OCI-LY7 (cell line): ENCODE measurements at regions not wholly inside any gene's neighbourhood (a gene's known extent, or its start where the extent isn't known, plus 50 kb on each side); places are given as distances from the start of the nearest gene placed in this dataset.

Experiments used
- BruUV-seq: library from RNA; stranded (reverse); fragments of 400-500 nt; replicated peaks from 2 replicates; lab custom pipeline; 2021; lab: Mats Ljungman, UMichigan
- CTCF ChIA-PET: fragments of 300-600 bp; sonication (Branson Sonifier 250); formaldehyde crosslinking; loops from one replicate; lab custom pipeline; 2022; ENCODE audit warnings: antibody characterized with exemption; ENCODE audit not compliant: unreplicated experiment; lab: Charles Lee
- POLR2A ChIA-PET: fragments of 300-600 bp; sonication (Branson Sonifier 250); formaldehyde crosslinking; loops from one replicate; lab custom pipeline; 2022; ENCODE audit warnings: antibody characterized with exemption; lab: Charles Lee
- DNase-seq: peaks from one replicate; pipeline ENCODE4 v3.0.0-alpha.2; 2015; ENCODE audit warnings: low spot score
- H2AFZ ChIP-seq: fragments of 200-600 bp; sonication (generic), shearing (Covaris generic); 2 replicates; pipeline ENCODE4 v1.6.1; 2014; ENCODE audit warnings: mild to moderate bottlenecking, antibody characterized with exemption, low read length, moderate library complexity
- H3K27ac ChIP-seq: fragments of 200-600 bp; sonication (generic); 2 replicates; pipeline ENCODE4 v1.5.1; 2014; ENCODE audit warnings: mixed run types, low read depth, mild to moderate bottlenecking, moderate library complexity, low read length, inconsistent platforms; ENCODE audit not compliant: poor library complexity, severe bottlenecking
- H3K36me3 ChIP-seq: fragments of 200-600 bp; sonication (generic); 2 replicates; pipeline ENCODE4 v1.6.1; 2014; ENCODE audit warnings: mild to moderate bottlenecking, antibody characterized with exemption, low read length, moderate library complexity, mixed read lengths; ENCODE audit not compliant: insufficient read depth
- H3K4me1 ChIP-seq: fragments of 200-600 bp; sonication (generic); 2 replicates; pipeline ENCODE4 v1.5.1; 2014; ENCODE audit warnings: mild to moderate bottlenecking, low read length; ENCODE audit not compliant: insufficient read depth, poor library complexity, severe bottlenecking
- H3K4me2 ChIP-seq: fragments of 200-600 bp; sonication (generic); 2 replicates; pipeline ENCODE4 v1.6.1; 2014; ENCODE audit warnings: mild to moderate bottlenecking, low read length
- H3K4me3 ChIP-seq: fragments of 200-600 bp; sonication (generic); 2 replicates; pipeline ENCODE4 v1.5.1; 2014; ENCODE audit warnings: mild to moderate bottlenecking, low read depth, low read length; ENCODE audit not compliant: poor library complexity, severe bottlenecking
- H3K79me2 ChIP-seq: fragments of 200-600 bp; sonication (generic); 2 replicates; pipeline ENCODE4 v1.6.1; 2016; ENCODE audit warnings: low read depth, mild to moderate bottlenecking, low read length, moderate library complexity, mixed read lengths; ENCODE audit not compliant: insufficient read depth
- H3K9me2 ChIP-seq: fragments of 200-600 bp; sonication (generic); 2 replicates; pipeline ENCODE4 v1.6.1; 2016; ENCODE audit warnings: mild to moderate bottlenecking, low read length, mixed read lengths; ENCODE audit not compliant: insufficient read depth
- H3K9me3 ChIP-seq: fragments of 200-600 bp; sonication (generic); 2 replicates; pipeline ENCODE4 v1.6.1; 2014; ENCODE audit warnings: mild to moderate bottlenecking, mixed run types, low read length, mixed read lengths
- H4K20me1 ChIP-seq: fragments of 200-600 bp; sonication (generic); 2 replicates; pipeline ENCODE4 v1.6.1; 2014; ENCODE audit warnings: mild to moderate bottlenecking, antibody characterized with exemption, low read length, moderate library complexity, mixed read lengths; ENCODE audit not compliant: insufficient read depth
- EZH2phosphoT487 ChIP-seq: fragments of 200-600 bp; sonication (generic); IDR thresholded peaks from 2 replicates; pipeline ENCODE4 v1.6.1; 2018; ENCODE audit warnings: low read depth, borderline replicate concordance, mild to moderate bottlenecking, mixed run types, antibody characterized with exemption, low read length, moderate library complexity, mixed read lengths
- intact Hi-C: fragments of 100-400 bp; cut with micrococcal nuclease; formaldehyde crosslinking; loops from one replicate; pipeline ENCODE4 v1.10.0; 2022; ENCODE audit not compliant: unreplicated experiment
- TF ChIP-seq, protein P1 (sequence below): fragments of 200-600 bp; sonication (generic); conservative IDR thresholded peaks from 2 replicates; pipeline ENCODE4 v1.5.1; 2014; ENCODE audit warnings: mild to moderate bottlenecking, antibody characterized with exemption, low read length, moderate library complexity, mixed read lengths

DNA sequence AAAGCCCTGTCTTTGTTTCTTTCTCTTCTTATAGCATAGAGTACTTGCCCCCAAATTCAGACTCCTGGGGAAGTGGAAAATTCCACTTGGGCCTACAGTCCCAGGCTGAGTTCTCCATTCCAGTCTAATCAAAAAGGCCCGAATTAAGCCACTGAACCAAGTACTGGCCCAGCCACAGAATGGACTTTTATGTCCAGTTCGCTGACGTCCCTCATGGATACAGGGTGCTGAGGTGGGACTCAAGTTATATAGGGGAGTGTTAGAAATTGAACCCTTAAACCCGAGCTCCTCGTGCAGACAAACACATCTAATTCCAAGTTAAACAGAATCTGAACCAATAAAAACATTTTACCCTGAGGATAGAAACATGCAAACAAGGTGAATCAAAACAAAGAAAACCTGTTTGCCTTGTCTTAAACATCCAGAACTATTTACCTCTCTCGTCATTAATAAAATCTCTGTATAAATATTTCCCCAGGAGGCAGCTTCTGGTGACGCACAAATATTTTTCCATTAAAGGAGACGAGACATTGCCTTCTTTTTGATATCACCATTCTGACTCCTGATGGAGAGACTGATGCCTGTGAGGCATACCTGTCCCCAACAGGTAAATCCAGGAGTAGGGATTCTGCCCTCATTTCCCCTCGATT is 136.8 kb upstream of the ARL4C start:
- no peak for DNase-seq
- H3K4me1 ChIP-seq = no peaks in the 10 kb centered on the region
- no peaks in the 10 kb centered on the region for H3K9me2 ChIP-seq
- ChIA-PET POLR2A (no interaction called here), CTCF (no interaction called here)
- BruUV-seq = no TSS peak
- no peak overlapping the region for H3K4me3 ChIP-seq
- H2AFZ ChIP-seq = no peak overlapping the region
- H3K79me2 ChIP-seq = no peaks in the 10 kb centered on the region
- no peak overlapping the region for H3K27ac ChIP-seq
- TF ChIP-seq, protein P1, sequence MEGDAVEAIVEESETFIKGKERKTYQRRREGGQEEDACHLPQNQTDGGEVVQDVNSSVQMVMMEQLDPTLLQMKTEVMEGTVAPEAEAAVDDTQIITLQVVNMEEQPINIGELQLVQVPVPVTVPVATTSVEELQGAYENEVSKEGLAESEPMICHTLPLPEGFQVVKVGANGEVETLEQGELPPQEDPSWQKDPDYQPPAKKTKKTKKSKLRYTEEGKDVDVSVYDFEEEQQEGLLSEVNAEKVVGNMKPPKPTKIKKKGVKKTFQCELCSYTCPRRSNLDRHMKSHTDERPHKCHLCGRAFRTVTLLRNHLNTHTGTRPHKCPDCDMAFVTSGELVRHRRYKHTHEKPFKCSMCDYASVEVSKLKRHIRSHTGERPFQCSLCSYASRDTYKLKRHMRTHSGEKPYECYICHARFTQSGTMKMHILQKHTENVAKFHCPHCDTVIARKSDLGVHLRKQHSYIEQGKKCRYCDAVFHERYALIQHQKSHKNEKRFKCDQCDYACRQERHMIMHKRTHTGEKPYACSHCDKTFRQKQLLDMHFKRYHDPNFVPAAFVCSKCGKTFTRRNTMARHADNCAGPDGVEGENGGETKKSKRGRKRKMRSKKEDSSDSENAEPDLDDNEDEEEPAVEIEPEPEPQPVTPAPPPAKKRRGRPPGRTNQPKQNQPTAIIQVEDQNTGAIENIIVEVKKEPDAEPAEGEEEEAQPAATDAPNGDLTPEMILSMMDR = no peak
- TF ChIP-seq EZH2phosphoT487 = no peak
- intact Hi-C loops = no loop called here
- H4K20me1 ChIP-seq = no peaks in the 10 kb centered on the region
- no peaks in the 10 kb centered on the region for H3K9me3 ChIP-seq
- H3K36me3 ChIP-seq = no peaks in the 10 kb centered on the region
- H3K4me2 ChIP-seq = no peak overlapping the region

DNA sequence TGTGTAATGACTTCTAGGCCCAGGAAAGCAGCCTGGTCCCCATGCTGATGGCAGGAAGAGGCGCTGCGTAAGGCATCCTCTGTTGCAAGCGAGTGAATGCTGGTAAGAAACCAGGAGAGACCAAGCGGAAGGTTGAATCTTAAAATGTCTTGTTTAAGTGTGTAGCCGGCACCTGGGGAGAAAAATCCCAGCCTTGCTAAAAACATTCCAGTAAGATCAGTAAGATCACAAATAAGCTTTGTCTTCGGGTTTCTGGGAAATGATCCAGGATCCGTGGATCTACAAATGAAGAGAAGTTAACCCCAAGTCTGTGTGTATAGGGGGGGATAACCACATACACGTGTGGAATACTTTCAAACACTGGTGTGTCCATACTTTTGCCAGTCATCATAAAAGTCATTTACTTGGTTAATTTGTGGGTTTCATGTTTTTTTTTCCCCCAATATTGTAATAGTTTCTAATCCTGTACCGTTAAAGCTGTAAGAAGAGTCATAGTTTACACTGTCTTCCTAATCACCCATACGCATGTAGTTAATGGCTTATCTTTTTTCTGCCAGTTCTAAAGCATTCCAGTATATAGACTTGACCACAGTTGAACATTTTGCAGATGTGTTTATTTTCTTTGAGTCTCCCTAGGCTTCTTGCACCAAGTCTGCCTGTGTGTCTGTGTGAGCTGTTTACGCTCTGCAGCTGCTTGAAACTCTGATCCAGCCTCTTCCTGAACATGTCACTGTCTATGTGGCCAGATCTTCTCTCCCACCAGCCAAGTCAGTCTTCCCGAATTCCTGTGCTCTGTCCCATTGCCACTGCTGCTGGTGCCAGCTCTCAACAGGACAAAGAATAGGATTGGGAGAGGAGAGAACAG is 135.9 kb upstream of the ARL4C start:
- ChIA-PET CTCF (no interaction called here), POLR2A (interaction anchor here (0.6 kb wide), 1 partner anchor 277 kb away, joined by 6 read pairs; no protein-coding TSS in a partner anchor)
- DNase-seq = no peak
- Histone ChIP-seq H2AFZ (no peak overlapping the region), H3K36me3 (no peaks in the 10 kb centered on the region), H3K4me1 (no peaks in the 10 kb centered on the region), H3K9me2 (no peaks in the 10 kb centered on the region), H3K27ac (no peak overlapping the region), H3K4me3 (no peak overlapping the region), H3K4me2 (no peak overlapping the region), H4K20me1 (no peaks in the 10 kb centered on the region), H3K9me3 (no peaks in the 10 kb centered on the region), H3K79me2 (no peaks in the 10 kb centered on the region)
- intact Hi-C loops = no loop called here
- no TSS peak for BruUV-seq
- TF ChIP-seq, protein P1 = no peak
- no peak for TF ChIP-seq EZH2phosphoT487
